Right lobe of liver (tissue), 6 donors: ENCODE measurements at regions not wholly inside any gene's neighbourhood (a gene's known extent, or its start where the extent isn't known, plus 50 kb on each side); places are given as distances from the start of the nearest gene placed in this dataset.

Experiments
- ATAC-seq, 4 donors: fragments of 200-7000 bp; cut with Tn5 transposase; one replicate each; pipeline ENCODE4 v1.9.1; 2020; ENCODE audit warnings: mild to moderate bottlenecking in 4 of 4, moderate library complexity in 4 of 4
- DNase-seq, 3 donors: peaks; one replicate each; pipeline ENCODE4 v3.0.0-alpha.2; 2020
- H3K27ac ChIP-seq, 3 donors: fragments of 200-600 bp; one replicate each; pipeline ENCODE4 v1.8.0; 2022
- H3K27me3 ChIP-seq, 2 donors: fragments of 200-600 bp; one replicate each; pipeline ENCODE4 v1.8.0; 2022
- H3K36me3 ChIP-seq, 4 donors: fragments of 200-600 bp; sonication (generic) in 1 of 4; one replicate each; pipeline versions ENCODE4 v1.5.1 to v1.8.0; 2017 to 2022; ENCODE audit warnings: control low read depth in 1 of 4
- H3K4me1 ChIP-seq, 4 donors: fragments of 200-600 bp; sonication (generic) in 1 of 4; one replicate each; pipeline versions ENCODE4 v1.5.1 to v1.8.0; 2017 to 2022; ENCODE audit warnings: control low read depth in 1 of 4
- H3K4me3 ChIP-seq, 3 donors: fragments of 200-600 bp; one replicate each; pipeline ENCODE4 v1.8.0; 2022
- H3K9me3 ChIP-seq, 4 donors: fragments of 200-600 bp; sonication (generic) in 1 of 4; one replicate each; pipeline versions ENCODE4 v1.5.1 to v1.8.0; 2017 to 2022; ENCODE audit warnings: control low read depth in 1 of 4
- CTCF ChIP-seq, 4 donors: fragments of 200-600 bp in 3 of 4; fragments of 450-650 bp in 1 of 4; IDR thresholded peaks; one replicate each; pipeline versions ENCODE4 v1.5.1 to v1.8.0; 2016 to 2022; ENCODE audit warnings: antibody characterized with exemption in 4 of 4, mild to moderate bottlenecking in 2 of 4
- POLR2A ChIP-seq: fragments of 450-650 bp; IDR thresholded peaks from one replicate; pipeline ENCODE4 v1.6.1; 2017; ENCODE audit warnings: antibody characterized with exemption, mild to moderate bottlenecking
- WGBS: methylation state at CpG from one replicate; pipeline ENCODE4 v1.1.6; 2018; ENCODE audit warnings: low coverage, low lambda C conversion rate; ENCODE audit not compliant: insufficient coverage; ENCODE audit errors: missing lambda C conversion rate; 5-methylcytosine and 5-hydroxymethylcytosine counted together
- intact Hi-C, 2 donors: fragments of 100-400 bp; cut with DNase I; formaldehyde crosslinking; loops; one replicate each; pipeline versions ENCODE4 v1.11.2 to v1.14.1; 2022
- donor health status: DM: no; HTN: yes; CAD: no.
- donor health status: DM: no; HTN: no; CAD: no.
- donor health status: DM: no; HTN: no; CAD: no.
- donor health status: DM: no; HTN: yes; CAD: no.
- donor health status: DM: no; HTN: yes; CAD: no.

DNA sequence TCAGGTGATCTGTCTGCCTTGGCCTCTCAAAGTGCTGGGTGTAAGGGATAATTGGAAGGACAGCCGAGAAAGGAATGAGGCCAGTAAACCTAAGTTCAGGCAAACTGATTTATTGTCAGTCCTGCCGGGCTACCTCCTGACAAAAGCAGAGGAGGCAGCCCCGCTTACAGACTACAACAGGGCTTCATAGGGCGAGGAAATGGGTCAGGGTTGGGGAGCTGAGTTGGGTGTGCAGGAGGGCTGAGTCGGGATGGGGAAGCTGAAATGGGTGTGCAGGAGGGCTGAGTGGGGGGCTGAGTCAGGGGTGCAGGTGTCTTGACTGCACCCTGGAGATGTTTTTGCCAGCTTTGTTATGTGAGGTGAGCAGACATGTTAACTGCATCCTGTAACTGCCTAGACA lies 210.2 kb downstream of the SLITRK6 start:
- H3K4me3 ChIP-seq: no peak overlapping the region
- 53% methylated on average over 3 of the region's 5 CpGs for WGBS
- ATAC-seq (no peak), DNase-seq (no peak)
- intact Hi-C loops: no loop called here
- no peaks in the 10 kb centered on the region for H3K36me3 ChIP-seq
- H3K4me1 ChIP-seq: no peaks in the 10 kb centered on the region
- H3K27ac ChIP-seq: no peak overlapping the region
- H3K9me3 ChIP-seq: no peaks in the 10 kb centered on the region
- TF ChIP-seq POLR2A: no peak
- no peak for TF ChIP-seq CTCF (IDR thresholded peaks at IDR 0.05)
- H3K27me3 ChIP-seq: no peaks in the 10 kb centered on the region

- no peaks in the 10 kb centered on the region for H3K27me3 ChIP-seq
- H3K36me3 ChIP-seq: no peaks in the 10 kb centered on the region
- H3K4me1 ChIP-seq: no peaks in the 10 kb centered on the region
- no peak for ATAC-seq
- WGBS: 45% methylated on average over 3 of the region's 3 CpGs
- no peak overlapping the region for H3K4me3 ChIP-seq
- intact Hi-C loops: no loop called here
- no peak for TF ChIP-seq POLR2A
- no peak for TF ChIP-seq CTCF (IDR thresholded peaks at IDR 0.05)
- H3K9me3 ChIP-seq: no peaks in the 10 kb centered on the region
- DNase-seq: no peak
- H3K27ac ChIP-seq: no peak overlapping the region
Measured at GRCh38 chr13:85588359-85588758, 210.9 kb downstream of the SLITRK6 start.

DNA sequence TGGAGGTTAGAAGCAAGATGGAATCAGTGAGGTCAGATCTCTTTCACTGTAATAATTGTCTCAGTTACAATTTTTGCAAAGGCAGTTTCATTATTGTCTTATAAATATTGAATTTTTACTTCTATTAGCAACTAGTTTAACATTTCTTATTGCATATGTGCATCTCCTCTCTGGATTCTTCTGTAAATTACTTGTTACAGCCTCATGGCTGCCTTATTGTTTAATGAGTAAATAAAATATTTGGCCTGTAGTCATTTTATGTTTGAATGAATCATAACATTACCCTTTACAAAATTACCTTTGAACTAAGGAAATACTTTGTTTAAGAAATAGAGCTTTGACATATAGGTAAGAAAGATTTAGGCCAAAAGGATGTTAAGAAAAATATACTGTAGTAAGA lies 212.4 kb downstream of the SLITRK6 start:
- no peak for ATAC-seq
- no peaks in the 10 kb centered on the region for H3K36me3 ChIP-seq
- no peak for DNase-seq
- no peaks in the 10 kb centered on the region for H3K27me3 ChIP-seq
- H3K4me1 ChIP-seq: no peaks in the 10 kb centered on the region
- TF ChIP-seq POLR2A: no peak
- no peak for TF ChIP-seq CTCF (IDR thresholded peaks at IDR 0.05)
- H3K9me3 ChIP-seq: no peaks in the 10 kb centered on the region
- intact Hi-C loops: no loop called here
- no peak overlapping the region for H3K27ac ChIP-seq
- no peak overlapping the region for H3K4me3 ChIP-seq

GRCh38 chr13:85586422-85586831 lies 212.8 kb downstream of the SLITRK6 start:
- no peaks in the 10 kb centered on the region for H3K4me1 ChIP-seq
- TF ChIP-seq POLR2A: no peak
- no peak for TF ChIP-seq CTCF (IDR thresholded peaks at IDR 0.05)
- DNase-seq (no peak), ATAC-seq (no peak)
- H3K36me3 ChIP-seq: no peaks in the 10 kb centered on the region
- no peaks in the 10 kb centered on the region for H3K27me3 ChIP-seq
- no peaks in the 10 kb centered on the region for H3K9me3 ChIP-seq
- intact Hi-C loops: no loop called here
- H3K4me3 ChIP-seq: no peak overlapping the region
- no peak overlapping the region for H3K27ac ChIP-seq
- no CpG with 5 or more reads among the region's 1 CpG for WGBS

DNA sequence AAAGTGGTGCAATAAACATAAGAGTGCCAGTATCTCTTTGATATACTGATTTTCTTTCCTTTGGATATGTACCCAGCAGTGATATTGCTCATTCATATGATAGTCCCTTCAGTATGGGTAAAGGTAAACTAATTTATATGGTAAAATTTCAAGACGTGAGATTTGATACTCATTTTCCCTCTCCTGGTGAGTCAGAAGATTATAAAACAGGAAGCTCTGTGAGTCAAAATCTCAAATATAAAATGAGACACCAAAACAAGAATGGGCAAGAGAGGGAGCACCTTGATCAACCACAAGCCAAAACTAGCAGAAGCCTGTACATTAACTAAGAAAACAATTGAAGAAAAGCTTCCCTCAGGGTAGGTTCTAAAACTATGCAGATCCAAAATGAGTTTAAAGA lies 216.3 kb downstream of the SLITRK6 start:
- H3K9me3 ChIP-seq: no peaks in the 10 kb centered on the region
- 57% methylated on average over 1 of the region's 1 CpG for WGBS
- ATAC-seq: no peak

More for the DNA sequence above, 216.3 kb downstream of the SLITRK6 start:
- H3K27me3 ChIP-seq: no peaks in the 10 kb centered on the region
- DNase-seq: no peak
- intact Hi-C loops: no loop called here
- TF ChIP-seq CTCF (IDR thresholded peaks at IDR 0.05) (no peak), POLR2A (no peak)
- H3K27ac ChIP-seq: no peak overlapping the region
- no peak overlapping the region for H3K4me3 ChIP-seq
- H3K4me1 ChIP-seq: no peaks in the 10 kb centered on the region
- no peaks in the 10 kb centered on the region for H3K36me3 ChIP-seq
